D721Med (cell line): ENCODE measurements at regions not wholly inside any gene's neighbourhood (a gene's known extent, or its start where the extent isn't known, plus 50 kb on each side); places are given as distances from the start of the nearest gene placed in this dataset.

Experiments
- DNase-seq: peaks from one replicate; pipeline ENCODE4 v3.0.0; 2011; ENCODE audit warnings: low spot score; ENCODE audit not compliant: insufficient read length
- FAIRE-seq: peaks from 2 replicates; lab custom pipeline; 2011; peaks lifted over from hg19 to GRCh38; lab: Jason Lieb, UNC
- CTCF ChIP-seq: IDR thresholded peaks from 2 replicates; pipeline ENCODE4 v1.5.1; 2012; ENCODE audit warnings: mild to moderate bottlenecking, control low read depth; ENCODE audit not compliant: insufficient read depth; ENCODE audit errors: missing control alignments

GRCh38 chr14:71703477-71703876, 228.8 kb upstream of the RGS6 start:
- peak; percentile 29 for DNase-seq
- FAIRE-seq: peak; percentile 96
- TF ChIP-seq CTCF: no peak

- FAIRE-seq (no peak), DNase-seq (no peak)
- no peak for TF ChIP-seq CTCF
Observed at GRCh38 chr14:71704210-71704609, 228.0 kb upstream of the RGS6 start.

- no peak for FAIRE-seq
Observed at GRCh38 chr14:71705460-71705859, 226.8 kb upstream of the RGS6 start.

GRCh38 chr14:71709076-71709475, 223.2 kb upstream of the RGS6 start:
- FAIRE-seq: no peak
- no peak for DNase-seq
- TF ChIP-seq CTCF: no peak

More at GRCh38 chr14:71705460-71705859, 226.8 kb upstream of the RGS6 start:
- no peak for TF ChIP-seq CTCF
- DNase-seq: no peak

GRCh38 chr14:71709987-71710386, 222.2 kb upstream of the RGS6 start:
- no peak for TF ChIP-seq CTCF
- FAIRE-seq (no peak), DNase-seq (no peak)

GRCh38 chr14:71711125-71711524, 221.1 kb upstream of the RGS6 start:
- no peak for DNase-seq
- no peak for FAIRE-seq
- TF ChIP-seq CTCF: no peak

GRCh38 chr14:71711619-71712018, 220.6 kb upstream of the RGS6 start:
- DNase-seq (no peak), FAIRE-seq (no peak)

More at GRCh38 chr14:71711619-71712018, 220.6 kb upstream of the RGS6 start:
- TF ChIP-seq CTCF: no peak
